ENCODE measurements at regions not wholly inside any gene's neighbourhood (a gene's known extent, or its start where the extent isn't known, plus 50 kb on each side); places are given as distances from the start of the nearest gene placed in this dataset.

DNA sequence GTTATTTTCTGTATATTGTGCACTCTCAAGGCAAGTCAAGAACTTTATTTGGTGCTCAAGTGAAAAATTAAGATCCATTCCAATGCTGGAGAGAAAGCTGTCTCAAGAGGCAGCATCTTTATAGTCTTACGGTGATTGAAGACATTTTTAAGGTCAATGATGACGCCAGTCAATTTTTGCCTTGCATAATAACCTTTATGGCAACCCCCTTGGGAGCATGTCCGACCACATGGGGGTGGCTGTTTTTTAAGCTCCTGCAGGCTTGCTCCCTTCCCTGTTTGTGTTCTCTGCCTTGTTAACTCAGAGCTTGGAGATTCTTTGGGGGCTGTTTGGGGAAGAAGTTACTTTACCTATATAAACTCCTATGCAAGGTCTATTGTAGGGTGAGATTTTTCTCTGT is 109.6 kb upstream of the FERMT1 start:
- H3K9me3 Mint-ChIP-seq, result peaks cover 45% of the 10 kb centered on the region
- H3K4me3 Mint-ChIP-seq, result no peak overlapping the region
- H3K4me1 Mint-ChIP-seq (ENCODE audit: low read depth), result no peaks in the 10 kb centered on the region
- no peaks in the 10 kb centered on the region for H3K36me3 Mint-ChIP-seq (ENCODE audit: low read depth)
- TF ChIP-seq, protein P1, sequence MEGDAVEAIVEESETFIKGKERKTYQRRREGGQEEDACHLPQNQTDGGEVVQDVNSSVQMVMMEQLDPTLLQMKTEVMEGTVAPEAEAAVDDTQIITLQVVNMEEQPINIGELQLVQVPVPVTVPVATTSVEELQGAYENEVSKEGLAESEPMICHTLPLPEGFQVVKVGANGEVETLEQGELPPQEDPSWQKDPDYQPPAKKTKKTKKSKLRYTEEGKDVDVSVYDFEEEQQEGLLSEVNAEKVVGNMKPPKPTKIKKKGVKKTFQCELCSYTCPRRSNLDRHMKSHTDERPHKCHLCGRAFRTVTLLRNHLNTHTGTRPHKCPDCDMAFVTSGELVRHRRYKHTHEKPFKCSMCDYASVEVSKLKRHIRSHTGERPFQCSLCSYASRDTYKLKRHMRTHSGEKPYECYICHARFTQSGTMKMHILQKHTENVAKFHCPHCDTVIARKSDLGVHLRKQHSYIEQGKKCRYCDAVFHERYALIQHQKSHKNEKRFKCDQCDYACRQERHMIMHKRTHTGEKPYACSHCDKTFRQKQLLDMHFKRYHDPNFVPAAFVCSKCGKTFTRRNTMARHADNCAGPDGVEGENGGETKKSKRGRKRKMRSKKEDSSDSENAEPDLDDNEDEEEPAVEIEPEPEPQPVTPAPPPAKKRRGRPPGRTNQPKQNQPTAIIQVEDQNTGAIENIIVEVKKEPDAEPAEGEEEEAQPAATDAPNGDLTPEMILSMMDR (IDR thresholded peaks at IDR 0.05), result no peak
- no peaks in the 10 kb centered on the region for H3K27me3 Mint-ChIP-seq (ENCODE audit: insufficient read depth)
- no peak overlapping the region for H3K27ac Mint-ChIP-seq
- no peak for DNase-seq

DNA sequence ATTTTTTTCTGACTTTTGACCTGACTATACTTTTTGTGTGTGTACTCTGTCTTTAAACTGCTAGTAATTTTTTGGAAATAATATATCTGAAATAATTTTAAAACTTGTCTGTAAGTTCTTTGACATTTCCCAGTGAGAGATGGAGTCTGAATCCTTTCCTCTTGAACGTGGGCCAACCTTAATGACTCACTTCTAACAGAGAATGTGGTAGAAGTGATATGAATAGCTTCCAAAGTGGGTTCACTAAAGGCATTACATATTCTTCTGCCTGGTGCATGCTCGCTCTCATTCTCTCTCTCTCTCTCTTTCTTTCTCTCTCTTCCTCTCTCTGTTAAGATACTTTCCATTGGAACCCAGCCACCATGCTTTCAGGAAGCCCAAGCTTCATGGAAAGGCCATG is 108.7 kb upstream of the FERMT1 start:
- DNase-seq, result no peak
- H3K9me3 Mint-ChIP-seq, result peaks cover 41% of the 10 kb centered on the region
- H3K27ac Mint-ChIP-seq, result no peak overlapping the region
- no peak overlapping the region for H3K4me3 Mint-ChIP-seq
- no peaks in the 10 kb centered on the region for H3K36me3 Mint-ChIP-seq (ENCODE audit: low read depth)
- H3K4me1 Mint-ChIP-seq (ENCODE audit: low read depth), result no peaks in the 10 kb centered on the region
- no peaks in the 10 kb centered on the region for H3K27me3 Mint-ChIP-seq (ENCODE audit: insufficient read depth)
- TF ChIP-seq, protein P1 (IDR thresholded peaks at IDR 0.05), result no peak

DNA sequence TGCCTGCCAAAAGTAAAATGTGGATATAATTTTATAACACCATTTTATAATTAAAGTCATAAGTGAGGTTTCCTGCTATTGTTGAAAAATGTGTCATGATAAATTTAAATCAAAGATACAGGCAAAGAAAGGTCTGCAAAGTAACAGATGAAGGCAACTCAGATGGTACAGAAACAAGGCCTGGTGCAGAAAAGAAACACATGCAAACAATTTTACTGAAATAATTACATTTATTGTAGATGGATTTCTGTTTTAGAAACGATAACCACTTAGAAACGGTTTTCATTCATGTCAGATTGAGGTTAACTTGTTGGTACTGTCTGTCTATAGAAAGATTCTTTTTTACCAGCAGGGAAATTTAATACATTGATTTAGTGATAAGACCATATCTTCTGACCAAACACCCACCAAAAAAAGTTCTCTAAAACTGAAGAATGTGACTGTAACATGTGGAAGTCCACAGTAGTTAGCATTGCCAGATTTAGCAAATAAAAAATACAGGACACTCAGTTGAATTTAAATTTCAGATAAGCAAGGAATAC is 105.5 kb upstream of the FERMT1 start:
- Mint-ChIP-seq H3K4me3 (no peak overlapping the region), H3K27ac (no peak overlapping the region), H3K9me3 (peaks cover 32% of the 10 kb centered on the region), H3K4me1 (ENCODE audit: low read depth) (no peaks in the 10 kb centered on the region), H3K27me3 (ENCODE audit: insufficient read depth) (no peaks in the 10 kb centered on the region), H3K36me3 (ENCODE audit: low read depth) (peaks cover under 1% of the 10 kb centered on the region; the same call in 1 of the 2 replicates)
- DNase-seq, result no peak
- TF ChIP-seq, protein P1 (IDR thresholded peaks at IDR 0.05), result no peak

DNA sequence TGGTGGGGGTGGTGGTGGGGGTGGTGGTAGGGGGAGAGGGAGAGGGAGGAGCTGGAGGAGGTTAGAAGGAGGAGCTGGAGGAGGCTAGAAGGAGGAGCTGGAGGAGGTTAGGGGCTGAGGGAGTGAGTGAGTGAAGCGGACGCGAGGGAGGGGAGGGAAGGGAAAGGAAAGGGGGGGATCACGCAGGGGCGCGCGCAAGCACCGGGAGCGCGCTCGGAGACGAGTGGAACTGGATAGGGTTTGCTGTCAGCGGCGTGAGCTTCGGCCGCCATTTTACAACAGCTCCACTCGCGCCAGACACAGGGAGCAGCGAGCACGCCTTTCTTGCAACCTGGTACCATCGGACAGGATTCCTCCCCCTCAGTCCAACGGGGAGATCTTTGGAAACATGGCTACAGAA is 90.5 kb upstream of the FERMT1 start:
- peaks cover 37% of the 10 kb centered on the region for H3K9me3 Mint-ChIP-seq
- H3K4me1 Mint-ChIP-seq (ENCODE audit: low read depth), result no peaks in the 10 kb centered on the region
- no peaks in the 10 kb centered on the region for H3K27me3 Mint-ChIP-seq (ENCODE audit: insufficient read depth)
- H3K27ac Mint-ChIP-seq, result no peak overlapping the region
- H3K4me3 Mint-ChIP-seq, result no peak overlapping the region
- TF ChIP-seq, protein P1 (IDR thresholded peaks at IDR 0.05), result no peak
- DNase-seq, result no peak
- H3K36me3 Mint-ChIP-seq (ENCODE audit: low read depth), result no peaks in the 10 kb centered on the region; the same call in 1 of the 2 replicates

DNA sequence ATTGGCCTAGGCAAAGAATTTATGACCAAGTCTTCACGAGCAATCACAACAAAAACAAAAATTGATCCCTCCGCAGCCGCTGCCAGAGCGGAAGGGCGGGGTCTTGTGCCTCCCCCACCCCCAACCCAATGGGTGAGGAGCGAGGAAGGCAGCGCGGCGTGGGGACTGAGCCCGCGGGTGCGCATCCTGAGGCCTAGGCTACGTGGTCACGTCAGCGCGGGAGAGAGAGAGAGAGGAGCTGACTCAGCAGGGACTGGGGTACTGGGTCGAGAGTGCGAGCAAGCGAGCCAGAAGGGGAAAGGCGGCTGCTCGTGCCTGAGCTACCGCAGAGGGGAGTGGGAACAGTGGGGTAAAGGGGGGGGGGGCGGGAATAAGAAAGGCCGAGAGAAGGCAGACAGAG is 90.1 kb upstream of the FERMT1 start:
- no peaks in the 10 kb centered on the region; the same call in 1 of the 2 replicates for H3K36me3 Mint-ChIP-seq (ENCODE audit: low read depth)
- no peaks in the 10 kb centered on the region for H3K4me1 Mint-ChIP-seq (ENCODE audit: low read depth)
- H3K27ac Mint-ChIP-seq, result no peak overlapping the region
- TF ChIP-seq, protein P1 (IDR thresholded peaks at IDR 0.05), result no peak
- H3K9me3 Mint-ChIP-seq, result peaks cover 36% of the 10 kb centered on the region
- no peaks in the 10 kb centered on the region for H3K27me3 Mint-ChIP-seq (ENCODE audit: insufficient read depth)
- H3K4me3 Mint-ChIP-seq, result no peak overlapping the region
- DNase-seq, result no peak

DNA sequence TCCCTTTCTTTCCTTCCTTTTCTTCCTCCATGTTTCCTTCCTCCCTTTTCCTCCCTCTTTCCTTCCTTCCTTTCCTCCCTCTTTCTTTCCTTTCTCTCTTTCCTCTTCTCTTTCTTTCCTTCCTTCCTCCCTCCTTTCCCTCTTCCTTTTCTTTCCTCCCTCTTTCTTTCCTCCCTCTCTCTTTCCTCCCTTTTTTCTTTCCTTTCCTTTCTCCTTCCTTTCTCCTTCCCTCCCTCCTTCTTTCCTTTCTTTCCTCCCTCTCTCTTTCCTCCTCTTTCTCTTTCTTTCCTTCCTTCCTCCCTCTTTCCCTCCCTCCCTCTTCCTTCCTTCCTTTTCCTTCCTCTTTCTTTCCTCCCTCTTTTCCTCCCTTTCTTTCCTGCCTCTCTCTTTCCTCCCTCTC is 86.3 kb upstream of the FERMT1 start:
- Mint-ChIP-seq H3K36me3 (ENCODE audit: low read depth) (no peaks in the 10 kb centered on the region), H3K27ac (no peak overlapping the region), H3K9me3 (peaks cover 41% of the 10 kb centered on the region), H3K27me3 (ENCODE audit: insufficient read depth) (no peaks in the 10 kb centered on the region), H3K4me3 (no peak overlapping the region), H3K4me1 (ENCODE audit: low read depth) (no peaks in the 10 kb centered on the region)
- TF ChIP-seq, protein P1 (IDR thresholded peaks at IDR 0.05), result no peak
- no peak for DNase-seq

All from HFFc6 (cell line).